MM.1S (cell line): ENCODE measurements at regions not wholly inside any gene's neighbourhood (a gene's known extent, or its start where the extent isn't known, plus 50 kb on each side); places are given as distances from the start of the nearest gene placed in this dataset.

Experiments used
- DNase-seq: peaks from one replicate; pipeline ENCODE4 v3.0.0-alpha.2; 2015
- H2AFZ ChIP-seq: fragments of 300-600 bp; sonication (generic); 2 replicates; pipeline ENCODE4 v1.6.0; 2016; ENCODE audit warnings: antibody characterized with exemption, low read length
- H3F3A ChIP-seq: fragments of 300-600 bp; sonication (generic); 2 replicates; pipeline ENCODE4 v1.6.1; 2016; ENCODE audit warnings: mild to moderate bottlenecking, antibody characterized with exemption, low read length, moderate library complexity, mixed read lengths; ENCODE audit not compliant: insufficient read depth
- H3K27ac ChIP-seq: fragments of 300-600 bp; sonication (generic); 2 replicates; pipeline ENCODE4 v1.5.1; 2016; ENCODE audit warnings: mild to moderate bottlenecking, low read length
- H3K27me3 ChIP-seq: fragments of 300-600 bp; sonication (generic); replicated peaks from 2 replicates; pipeline ENCODE4 v1.6.0; 2016; ENCODE audit warnings: low read length; ENCODE audit not compliant: insufficient read depth
- H3K36me3 ChIP-seq: fragments of 300-600 bp; sonication (generic); replicated peaks from 2 replicates; pipeline ENCODE4 v1.6.1; 2016; ENCODE audit warnings: mild to moderate bottlenecking, low read length, mixed read lengths; ENCODE audit not compliant: insufficient read depth
- H3K4me1 ChIP-seq: fragments of 300-600 bp; sonication (generic); 2 replicates; pipeline ENCODE4 v1.6.1; 2016; ENCODE audit warnings: low read length, mixed read lengths
- H3K4me2 ChIP-seq: fragments of 300-600 bp; sonication (generic); 2 replicates; pipeline ENCODE4 v1.6.0; 2016; ENCODE audit warnings: low read depth, low read length
- H3K4me3 ChIP-seq: fragments of 300-600 bp; sonication (generic); 2 replicates; pipeline ENCODE4 v1.5.1; 2016; ENCODE audit warnings: low read length, mixed read lengths
- H3K79me2 ChIP-seq: fragments of 300-600 bp; sonication (generic); 2 replicates; pipeline ENCODE4 v1.6.1; 2016; ENCODE audit warnings: mixed run types, low read length, mixed read lengths
- H3K9ac ChIP-seq: fragments of 300-600 bp; sonication (generic); 2 replicates; pipeline ENCODE4 v1.6.1; 2016; ENCODE audit warnings: low read length, mixed read lengths
- H3K9me2 ChIP-seq: fragments of 300-600 bp; sonication (generic); replicated peaks from 2 replicates; pipeline ENCODE4 v1.6.1; 2016; ENCODE audit warnings: mild to moderate bottlenecking, low read length, mixed read lengths; ENCODE audit not compliant: insufficient read depth
- H3K9me3 ChIP-seq: fragments of 300-600 bp; sonication (generic); replicated peaks from 2 replicates; pipeline ENCODE4 v1.6.1; 2016; ENCODE audit warnings: mild to moderate bottlenecking, low read length, mixed read lengths; ENCODE audit not compliant: insufficient read depth
- H4K20me1 ChIP-seq: fragments of 300-600 bp; sonication (generic); 2 replicates; pipeline ENCODE4 v1.6.1; 2016; ENCODE audit warnings: mild to moderate bottlenecking, low read length, moderate library complexity, mixed read lengths; ENCODE audit not compliant: insufficient read depth
- EZH2 ChIP-seq: fragments of 300-600 bp; sonication (generic); optimal IDR thresholded peaks from 2 replicates; pipeline ENCODE3; 2017; ENCODE audit warnings: low read depth, mild to moderate bottlenecking, antibody characterized with exemption, low read length, mixed read lengths
- EZH2phosphoT487 ChIP-seq: fragments of 300-600 bp; sonication (generic); IDR thresholded peaks from 2 replicates; pipeline ENCODE4 v1.6.1; 2018; ENCODE audit warnings: antibody characterized with exemption, low read length
- TF ChIP-seq, protein P1 (sequence below): fragments of 300-600 bp; sonication (generic); IDR thresholded peaks from 2 replicates; pipeline ENCODE4 v1.5.1; 2016; ENCODE audit warnings: antibody characterized with exemption, low read length, mixed read lengths

DNA sequence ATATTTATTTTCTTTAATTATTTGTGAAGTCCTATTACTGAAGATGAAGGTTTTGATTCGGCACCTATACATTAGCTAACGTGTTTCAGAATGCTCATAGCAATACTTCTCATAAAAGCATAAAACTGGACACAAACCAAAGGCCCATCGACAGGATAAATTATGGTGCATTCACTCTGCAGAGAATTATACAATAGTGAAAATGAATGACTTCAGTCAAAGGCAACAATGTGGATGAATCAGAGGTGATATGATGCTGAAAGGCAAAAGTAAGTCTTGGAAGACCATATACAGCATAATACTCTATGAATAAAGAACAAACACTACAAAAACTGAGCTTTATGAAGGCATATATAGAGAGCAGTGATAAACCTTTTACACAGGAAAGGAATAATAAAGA, 156.6 kb upstream of the EGLN3 start:
- Histone ChIP-seq H3K79me2 (no peaks in the 10 kb centered on the region), H3K36me3 (no peaks in the 10 kb centered on the region), H3K27ac (no peak overlapping the region), H3K27me3 (no peaks in the 10 kb centered on the region), H3K9me2 (no peaks in the 10 kb centered on the region), H3K9me3 (no peaks in the 10 kb centered on the region), H3K4me3 (no peak overlapping the region), H3K4me2 (no peak overlapping the region), H3F3A (no peaks in the 10 kb centered on the region), H3K9ac (no peak overlapping the region), H3K4me1 (no peaks in the 10 kb centered on the region), H4K20me1 (no peaks in the 10 kb centered on the region), H2AFZ (no peak overlapping the region)
- no peak for TF ChIP-seq EZH2phosphoT487
- TF ChIP-seq EZH2 = no peak
- TF ChIP-seq, protein P1, sequence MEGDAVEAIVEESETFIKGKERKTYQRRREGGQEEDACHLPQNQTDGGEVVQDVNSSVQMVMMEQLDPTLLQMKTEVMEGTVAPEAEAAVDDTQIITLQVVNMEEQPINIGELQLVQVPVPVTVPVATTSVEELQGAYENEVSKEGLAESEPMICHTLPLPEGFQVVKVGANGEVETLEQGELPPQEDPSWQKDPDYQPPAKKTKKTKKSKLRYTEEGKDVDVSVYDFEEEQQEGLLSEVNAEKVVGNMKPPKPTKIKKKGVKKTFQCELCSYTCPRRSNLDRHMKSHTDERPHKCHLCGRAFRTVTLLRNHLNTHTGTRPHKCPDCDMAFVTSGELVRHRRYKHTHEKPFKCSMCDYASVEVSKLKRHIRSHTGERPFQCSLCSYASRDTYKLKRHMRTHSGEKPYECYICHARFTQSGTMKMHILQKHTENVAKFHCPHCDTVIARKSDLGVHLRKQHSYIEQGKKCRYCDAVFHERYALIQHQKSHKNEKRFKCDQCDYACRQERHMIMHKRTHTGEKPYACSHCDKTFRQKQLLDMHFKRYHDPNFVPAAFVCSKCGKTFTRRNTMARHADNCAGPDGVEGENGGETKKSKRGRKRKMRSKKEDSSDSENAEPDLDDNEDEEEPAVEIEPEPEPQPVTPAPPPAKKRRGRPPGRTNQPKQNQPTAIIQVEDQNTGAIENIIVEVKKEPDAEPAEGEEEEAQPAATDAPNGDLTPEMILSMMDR = no peak
- DNase-seq = no peak

DNA sequence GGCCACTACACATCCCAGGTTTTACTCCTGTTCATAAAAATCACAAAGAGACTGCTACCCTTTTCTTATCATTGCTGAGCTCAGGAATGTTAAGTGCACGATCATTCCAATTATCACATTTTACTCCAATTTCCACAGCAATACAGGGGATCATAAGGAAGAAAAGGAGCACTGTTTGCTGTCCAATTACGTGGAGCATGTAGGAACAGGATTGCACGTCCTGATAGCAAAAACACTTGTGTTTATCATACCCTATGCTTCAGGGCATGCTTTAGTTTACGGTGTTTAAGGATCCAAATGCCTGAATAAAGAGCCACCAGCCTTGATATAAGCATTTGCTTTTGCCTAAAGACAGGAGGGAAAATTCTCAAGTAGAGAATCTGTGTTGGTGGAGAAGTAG, 155.4 kb upstream of the EGLN3 start:
- Histone ChIP-seq H3K4me3 (no peak overlapping the region), H3K4me1 (no peaks in the 10 kb centered on the region), H3K9ac (no peak overlapping the region), H3K9me3 (no peaks in the 10 kb centered on the region), H3K4me2 (no peak overlapping the region), H4K20me1 (no peaks in the 10 kb centered on the region), H3F3A (no peaks in the 10 kb centered on the region), H3K9me2 (no peaks in the 10 kb centered on the region), H3K27me3 (no peaks in the 10 kb centered on the region), H3K27ac (no peak overlapping the region), H3K36me3 (no peaks in the 10 kb centered on the region), H3K79me2 (no peaks in the 10 kb centered on the region), H2AFZ (no peak overlapping the region)
- DNase-seq = no peak
- TF ChIP-seq EZH2 = no peak
- no peak for TF ChIP-seq EZH2phosphoT487
- TF ChIP-seq, protein P1 = no peak

DNA sequence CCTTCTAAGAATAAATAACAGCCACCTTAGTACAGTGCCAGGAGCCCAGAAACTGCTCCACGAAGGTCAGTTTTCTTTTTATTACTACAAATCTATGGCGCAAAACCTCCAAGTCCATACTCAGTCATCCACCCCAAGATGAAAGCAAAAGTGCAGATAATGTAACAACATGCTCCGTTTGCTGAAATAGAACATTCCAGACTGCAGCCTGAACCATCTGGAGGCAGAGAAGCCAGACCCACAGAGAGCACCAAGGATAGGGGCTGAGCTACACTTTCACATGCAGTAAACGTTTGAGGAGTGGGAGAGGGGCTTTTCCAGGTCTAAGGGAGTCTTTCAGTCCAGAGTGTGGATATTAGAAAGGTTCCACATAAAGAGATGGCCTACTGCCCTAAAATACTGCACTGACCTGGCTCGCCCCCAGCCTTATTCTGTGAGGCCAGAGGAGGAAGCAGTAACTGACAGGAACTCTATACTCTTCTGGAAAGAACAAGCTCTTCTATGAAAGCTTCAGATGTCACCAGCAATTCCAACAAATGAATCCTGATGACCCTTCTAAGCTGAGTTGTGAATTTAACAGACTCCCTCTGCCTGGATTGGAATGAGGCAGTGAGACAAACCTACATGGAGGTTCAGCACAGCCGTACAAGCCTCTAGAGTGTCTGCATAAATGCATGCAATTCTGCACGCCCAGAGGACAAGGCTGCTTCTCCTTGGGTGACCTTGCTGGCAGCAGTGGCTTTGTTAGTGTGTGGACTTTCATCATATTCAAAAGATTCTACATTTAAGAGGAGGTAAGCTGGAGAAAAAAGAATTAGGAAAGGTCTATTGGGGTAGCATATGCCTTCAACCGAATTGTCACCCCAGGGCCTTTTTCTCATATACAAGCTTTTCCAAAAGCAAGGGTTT, 153.9 kb upstream of the EGLN3 start:
- no peak overlapping the region for H3K9ac ChIP-seq
- H3K27me3 ChIP-seq = no peaks in the 10 kb centered on the region
- no peak overlapping the region for H3K4me2 ChIP-seq
- H3K36me3 ChIP-seq = no peaks in the 10 kb centered on the region
- H3K27ac ChIP-seq = no peak overlapping the region
- no peak overlapping the region for H2AFZ ChIP-seq
- TF ChIP-seq, protein P1 = no peak
- TF ChIP-seq EZH2 (no peak), EZH2phosphoT487 (no peak)
- no peaks in the 10 kb centered on the region for H3K79me2 ChIP-seq
- DNase-seq = no peak
- H4K20me1 ChIP-seq = no peaks in the 10 kb centered on the region
- H3F3A ChIP-seq = no peaks in the 10 kb centered on the region
- no peaks in the 10 kb centered on the region for H3K9me3 ChIP-seq
- H3K9me2 ChIP-seq = no peaks in the 10 kb centered on the region
- H3K4me1 ChIP-seq = no peaks in the 10 kb centered on the region
- no peak overlapping the region for H3K4me3 ChIP-seq
